ENCODE measurements at regions not wholly inside any gene's neighbourhood (a gene's known extent, or its start where the extent isn't known, plus 50 kb on each side); places are given as distances from the start of the nearest gene placed in this dataset.

DNA sequence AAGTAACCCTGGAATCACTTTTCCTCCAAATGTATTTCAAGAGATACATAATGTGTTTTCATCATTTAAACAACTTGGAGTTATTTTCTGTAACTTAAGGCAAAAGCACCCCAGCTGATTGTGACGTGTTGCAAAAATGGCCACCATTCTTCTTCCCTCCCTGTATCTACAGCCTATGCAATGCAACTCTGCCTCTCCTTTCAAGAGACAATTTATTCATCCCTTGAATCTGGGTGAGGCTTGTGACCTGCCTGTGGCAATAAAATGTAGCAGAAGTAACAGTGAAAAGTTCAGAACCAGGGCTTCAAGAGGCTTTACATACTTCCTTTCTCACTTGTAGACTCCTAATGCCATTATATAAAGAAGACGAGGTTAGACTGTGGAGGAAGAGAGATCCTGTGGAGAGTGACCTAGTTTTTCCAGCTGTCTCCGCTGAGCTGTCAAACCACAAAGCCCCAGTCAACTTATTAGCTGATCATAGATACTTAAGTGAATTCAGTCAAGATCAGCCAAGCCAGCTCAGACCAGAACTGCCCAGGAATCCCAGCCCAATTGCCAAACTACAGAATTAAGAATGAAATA lies 81.0 kb upstream of the KLF3 start:
- peak overlapping the region; percentile 40 for H3K27ac ChIP-seq (ENCODE audit: low read depth, low read length)
- no peaks in the 10 kb centered on the region for H3K27me3 ChIP-seq (ENCODE audit: control insufficient read depth, insufficient read depth, low read length)
- no peak overlapping the region for H3K9ac ChIP-seq (ENCODE audit: low read length)
- H3K4me3 ChIP-seq (ENCODE audit: low read length): no peak overlapping the region
- H3K36me3 ChIP-seq (ENCODE audit: control insufficient read depth, insufficient read depth, low read length): no peaks in the 10 kb centered on the region
- H3K4me1 ChIP-seq (ENCODE audit: control insufficient read depth, insufficient read depth, low read length): peaks cover 9% of the 10 kb centered on the region

DNA sequence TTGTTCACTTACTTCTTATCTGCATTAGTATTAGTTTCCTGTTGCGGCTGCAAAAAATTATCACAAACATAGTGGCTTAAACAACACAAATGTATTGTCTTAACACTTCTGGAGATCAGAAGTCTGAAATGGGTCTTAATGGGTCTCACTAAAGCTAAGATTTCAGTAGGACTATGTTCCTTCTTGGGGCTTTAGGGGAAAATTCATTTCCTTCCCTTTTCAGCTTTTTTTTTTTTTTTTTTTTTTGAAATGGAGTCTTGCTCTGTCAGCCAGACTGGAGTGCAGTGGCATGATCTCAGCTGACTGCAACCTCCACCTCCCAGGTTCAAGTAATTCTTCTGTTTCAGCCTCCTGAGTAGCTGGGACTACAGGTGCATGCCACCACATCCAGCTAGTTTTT lies 78.1 kb upstream of the KLF3 start:
- no peak overlapping the region for H3K9ac ChIP-seq (ENCODE audit: low read length)
- H3K4me1 ChIP-seq (ENCODE audit: control insufficient read depth, insufficient read depth, low read length): peaks cover 9% of the 10 kb centered on the region
- H3K27ac ChIP-seq (ENCODE audit: low read depth, low read length): no peak overlapping the region
- H3K27me3 ChIP-seq (ENCODE audit: control insufficient read depth, insufficient read depth, low read length): no peaks in the 10 kb centered on the region
- no peaks in the 10 kb centered on the region for H3K36me3 ChIP-seq (ENCODE audit: control insufficient read depth, insufficient read depth, low read length)
- no peak overlapping the region for H3K4me3 ChIP-seq (ENCODE audit: low read length)

DNA sequence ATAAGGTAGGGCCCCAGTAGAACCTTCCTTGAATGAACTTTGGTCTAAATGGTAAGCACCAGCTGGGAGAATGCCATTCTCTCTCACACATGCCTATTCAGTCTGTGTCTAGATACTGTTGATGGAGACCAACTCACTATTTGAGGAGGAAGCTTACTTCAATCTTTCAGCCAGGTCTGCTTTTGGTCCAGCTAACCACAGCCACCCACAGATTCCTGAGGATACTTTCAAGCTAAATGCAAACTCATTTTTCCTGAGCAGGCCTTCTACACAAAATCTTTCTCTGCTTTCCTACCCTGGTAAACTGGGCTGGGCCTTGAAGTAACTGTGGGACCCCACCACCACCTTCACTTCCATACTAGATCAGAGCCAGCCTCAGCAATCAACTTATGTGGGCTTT lies 76.9 kb upstream of the KLF3 start:
- Histone ChIP-seq H3K9ac (ENCODE audit: low read length) (no peak overlapping the region), H3K4me3 (ENCODE audit: low read length) (no peak overlapping the region), H3K27me3 (ENCODE audit: control insufficient read depth, insufficient read depth, low read length) (no peaks in the 10 kb centered on the region), H3K27ac (ENCODE audit: low read depth, low read length) (no peak overlapping the region), H3K36me3 (ENCODE audit: control insufficient read depth, insufficient read depth, low read length) (no peaks in the 10 kb centered on the region), H3K4me1 (ENCODE audit: control insufficient read depth, insufficient read depth, low read length) (peaks cover 6% of the 10 kb centered on the region)

DNA sequence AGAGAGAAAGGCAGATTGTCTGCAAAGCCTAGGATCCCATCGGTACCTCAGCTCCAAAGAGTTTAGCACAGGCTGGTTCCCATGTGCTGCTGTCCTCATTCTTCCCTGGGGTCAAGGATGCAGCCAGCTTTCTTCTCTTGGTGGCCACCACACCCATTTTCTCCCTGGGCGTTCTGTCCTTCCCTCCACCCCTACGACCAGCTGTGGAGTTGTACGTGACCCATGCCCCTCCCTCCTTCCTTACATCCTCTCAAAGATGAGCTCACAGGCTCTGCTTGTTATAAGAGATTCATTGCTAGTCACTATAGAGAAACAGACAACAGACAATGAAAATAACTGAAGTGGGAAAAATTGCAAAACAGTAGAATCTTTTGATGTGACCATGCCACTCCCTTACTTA lies 74.0 kb upstream of the KLF3 start:
- Histone ChIP-seq H3K36me3 (ENCODE audit: control insufficient read depth, insufficient read depth, low read length) (no peaks in the 10 kb centered on the region), H3K27me3 (ENCODE audit: control insufficient read depth, insufficient read depth, low read length) (no peaks in the 10 kb centered on the region), H3K4me1 (ENCODE audit: control insufficient read depth, insufficient read depth, low read length) (peaks cover 12% of the 10 kb centered on the region), H3K9ac (ENCODE audit: low read length) (no peak overlapping the region), H3K4me3 (ENCODE audit: low read length) (no peak overlapping the region), H3K27ac (ENCODE audit: low read depth, low read length) (no peak overlapping the region)

DNA sequence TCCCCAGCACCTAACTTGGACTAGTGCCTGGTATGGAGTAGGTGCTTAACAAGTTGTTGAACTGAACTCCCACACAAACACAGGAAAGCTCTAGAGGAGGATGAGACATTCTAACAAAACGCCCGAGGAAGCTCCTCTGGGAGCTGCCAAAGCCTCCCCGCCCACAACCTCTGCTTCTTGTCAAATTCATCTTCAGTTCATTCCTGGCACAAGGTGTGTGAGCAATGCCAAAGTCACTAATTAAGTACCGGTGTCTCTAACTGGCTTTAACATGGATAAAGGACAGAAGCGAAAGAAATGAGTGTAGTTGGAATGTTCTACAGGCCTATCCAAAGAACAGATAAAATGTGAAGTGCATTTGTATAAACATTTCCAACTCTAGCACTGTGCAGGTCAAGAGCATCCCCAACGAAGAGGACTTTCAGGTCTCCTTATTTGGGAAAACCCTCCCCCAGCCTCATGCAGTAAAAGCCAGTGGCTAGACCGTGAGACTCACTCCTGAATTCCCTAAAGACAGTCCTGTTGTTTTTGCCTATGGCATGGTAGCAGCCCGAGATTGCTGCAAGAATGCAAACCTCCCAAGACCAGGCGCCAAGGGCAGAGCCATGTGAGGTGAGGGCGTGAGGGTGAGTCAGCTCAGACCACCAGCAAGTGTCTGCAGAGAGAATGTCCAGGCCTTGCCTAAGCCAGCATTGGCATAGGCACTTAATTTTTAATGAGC lies 72.2 kb upstream of the KLF3 start:
- H3K27ac ChIP-seq (ENCODE audit: low read depth, low read length): peak overlapping the region; percentile 38

DNA sequence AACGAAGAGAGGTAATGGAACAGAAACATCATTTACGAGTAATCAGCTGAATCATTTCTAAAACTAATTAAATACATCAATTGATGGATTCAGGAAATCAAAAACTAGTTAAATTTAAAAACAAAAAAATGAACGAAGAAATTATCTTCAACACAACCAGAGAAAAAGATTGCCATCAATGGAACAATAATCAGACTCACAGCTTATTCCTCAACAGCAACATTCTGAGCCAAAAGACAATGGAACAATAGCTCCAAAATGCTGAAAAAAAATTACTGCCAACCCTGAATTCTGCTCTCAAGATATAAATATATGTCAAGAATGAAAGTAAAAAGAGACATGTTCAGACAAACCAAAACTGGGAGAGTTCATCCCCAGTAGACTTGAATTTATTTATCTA lies 65.5 kb upstream of the KLF3 start:
- H3K27me3 ChIP-seq (ENCODE audit: control insufficient read depth, insufficient read depth, low read length): no peaks in the 10 kb centered on the region
- no peaks in the 10 kb centered on the region for H3K36me3 ChIP-seq (ENCODE audit: control insufficient read depth, insufficient read depth, low read length)
- no peak overlapping the region for H3K4me3 ChIP-seq (ENCODE audit: low read length)
- H3K27ac ChIP-seq (ENCODE audit: low read depth, low read length): no peak overlapping the region
- H3K9ac ChIP-seq (ENCODE audit: low read length): no peak overlapping the region
- H3K4me1 ChIP-seq (ENCODE audit: control insufficient read depth, insufficient read depth, low read length): no peaks in the 10 kb centered on the region

More for the DNA sequence above, 72.2 kb upstream of the KLF3 start:
- Histone ChIP-seq H3K9ac (ENCODE audit: low read length) (no peak overlapping the region), H3K4me1 (ENCODE audit: control insufficient read depth, insufficient read depth, low read length) (peaks cover 12% of the 10 kb centered on the region), H3K36me3 (ENCODE audit: control insufficient read depth, insufficient read depth, low read length) (no peaks in the 10 kb centered on the region), H3K4me3 (ENCODE audit: low read length) (no peak overlapping the region), H3K27me3 (ENCODE audit: control insufficient read depth, insufficient read depth, low read length) (no peaks in the 10 kb centered on the region)

DNA sequence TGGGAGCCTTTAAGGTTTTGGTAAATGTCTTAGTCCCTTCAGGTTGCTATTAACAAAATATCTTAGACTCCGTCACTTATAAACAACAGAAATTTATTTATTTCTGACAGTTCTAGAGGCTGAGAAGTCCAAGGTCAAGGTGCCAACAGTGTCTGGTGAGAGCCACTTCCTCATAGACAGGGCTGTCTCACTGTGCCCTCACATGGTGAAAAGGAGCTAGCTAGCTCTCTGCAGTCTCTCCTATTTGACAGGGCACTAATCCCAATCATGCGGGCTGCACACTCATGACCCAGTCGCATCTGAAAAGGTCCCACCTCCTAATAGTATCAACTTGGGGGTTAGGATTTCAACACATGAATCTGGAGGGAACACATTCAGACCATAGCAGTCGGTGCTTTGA lies 63.4 kb upstream of the KLF3 start:
- Histone ChIP-seq H3K36me3 (ENCODE audit: control insufficient read depth, insufficient read depth, low read length) (no peaks in the 10 kb centered on the region), H3K27me3 (ENCODE audit: control insufficient read depth, insufficient read depth, low read length) (no peaks in the 10 kb centered on the region), H3K27ac (ENCODE audit: low read depth, low read length) (no peak overlapping the region), H3K9ac (ENCODE audit: low read length) (no peak overlapping the region), H3K4me1 (ENCODE audit: control insufficient read depth, insufficient read depth, low read length) (no peaks in the 10 kb centered on the region), H3K4me3 (ENCODE audit: low read length) (no peak overlapping the region)

DNA sequence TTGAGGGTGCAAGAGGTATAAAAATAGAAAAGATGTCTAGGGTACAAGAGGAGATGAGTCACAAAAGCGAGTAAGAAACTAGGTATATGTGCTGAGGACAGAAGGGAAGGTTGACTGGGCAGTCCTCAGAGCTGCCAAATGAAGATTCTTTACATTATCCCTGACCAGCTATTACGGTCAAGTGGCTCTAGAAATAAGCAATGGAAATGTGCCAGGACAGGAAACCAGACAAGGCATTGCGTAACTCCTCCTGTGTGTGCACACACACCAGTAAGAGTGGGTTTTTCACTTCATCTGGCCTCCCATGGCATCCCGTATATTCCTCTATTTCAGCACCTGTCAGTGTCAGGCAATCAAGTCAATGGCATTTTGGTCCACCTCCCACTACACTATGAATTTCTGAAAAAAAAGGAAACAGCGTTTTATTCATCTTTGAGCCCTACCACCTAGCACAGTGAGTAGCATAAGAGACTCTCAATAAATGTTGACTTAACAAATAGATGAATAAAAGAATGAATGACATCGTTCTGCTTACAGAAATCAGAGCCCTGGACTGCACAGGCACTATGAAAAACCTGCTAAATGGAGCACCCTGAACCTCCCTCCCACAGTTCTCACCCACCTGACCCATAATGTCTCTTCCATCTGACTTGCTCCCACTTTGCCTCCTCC lies 62.6 kb upstream of the KLF3 start:
- Histone ChIP-seq H3K4me1 (ENCODE audit: control insufficient read depth, insufficient read depth, low read length) (no peaks in the 10 kb centered on the region), H3K36me3 (ENCODE audit: control insufficient read depth, insufficient read depth, low read length) (no peaks in the 10 kb centered on the region), H3K4me3 (ENCODE audit: low read length) (no peak overlapping the region), H3K27me3 (ENCODE audit: control insufficient read depth, insufficient read depth, low read length) (no peaks in the 10 kb centered on the region), H3K27ac (ENCODE audit: low read depth, low read length) (no peak overlapping the region), H3K9ac (ENCODE audit: low read length) (no peak overlapping the region)

DNA sequence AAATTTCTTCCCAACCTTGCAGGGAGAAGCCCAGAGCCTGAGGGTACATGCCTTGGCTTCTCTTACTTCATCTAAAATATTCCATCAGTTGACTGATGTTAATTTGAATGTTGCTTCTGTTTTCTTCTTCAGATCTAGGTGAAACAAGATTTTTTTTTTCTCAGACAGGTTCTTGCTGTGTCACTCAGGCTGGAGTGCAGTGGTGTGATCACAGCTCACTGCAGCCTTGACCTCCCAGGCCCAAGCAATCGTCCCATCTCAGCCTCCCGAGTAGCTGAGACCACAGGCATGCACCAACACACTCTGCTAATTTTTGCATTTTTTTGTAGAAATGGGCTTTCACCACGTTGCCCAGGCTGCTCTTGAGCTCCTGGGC lies 62.1 kb upstream of the KLF3 start:
- Histone ChIP-seq H3K9ac (ENCODE audit: low read length) (no peak overlapping the region), H3K27ac (ENCODE audit: low read depth, low read length) (no peak overlapping the region), H3K4me1 (ENCODE audit: control insufficient read depth, insufficient read depth, low read length) (no peaks in the 10 kb centered on the region), H3K27me3 (ENCODE audit: control insufficient read depth, insufficient read depth, low read length) (no peaks in the 10 kb centered on the region), H3K36me3 (ENCODE audit: control insufficient read depth, insufficient read depth, low read length) (no peaks in the 10 kb centered on the region), H3K4me3 (ENCODE audit: low read length) (no peak overlapping the region)

DNA sequence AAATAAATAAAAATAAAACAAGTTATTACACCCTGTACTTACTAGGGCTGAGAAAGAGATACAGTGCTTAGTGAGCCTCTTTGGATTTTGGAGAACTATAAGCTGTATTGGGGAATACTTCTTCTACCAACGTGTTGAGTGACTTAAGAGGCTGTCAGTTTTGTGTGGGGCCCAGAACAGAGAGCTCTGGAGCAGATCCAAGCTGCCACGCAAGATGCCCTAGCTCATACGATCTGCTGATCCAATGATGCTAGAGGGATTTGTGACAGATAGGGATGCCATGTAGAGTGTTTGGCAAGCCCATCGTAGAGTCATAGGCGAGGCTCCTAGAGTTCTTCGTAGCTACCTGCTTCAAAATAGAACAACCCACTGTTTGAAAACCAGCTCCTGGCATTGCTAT lies 60.3 kb upstream of the KLF3 start:
- H3K9ac ChIP-seq (ENCODE audit: low read length): no peak overlapping the region
- H3K27me3 ChIP-seq (ENCODE audit: control insufficient read depth, insufficient read depth, low read length): no peaks in the 10 kb centered on the region
- H3K36me3 ChIP-seq (ENCODE audit: control insufficient read depth, insufficient read depth, low read length): no peaks in the 10 kb centered on the region
- no peak overlapping the region for H3K4me3 ChIP-seq (ENCODE audit: low read length)
- H3K4me1 ChIP-seq (ENCODE audit: control insufficient read depth, insufficient read depth, low read length): no peaks in the 10 kb centered on the region
- H3K27ac ChIP-seq (ENCODE audit: low read depth, low read length): no peak overlapping the region

DNA sequence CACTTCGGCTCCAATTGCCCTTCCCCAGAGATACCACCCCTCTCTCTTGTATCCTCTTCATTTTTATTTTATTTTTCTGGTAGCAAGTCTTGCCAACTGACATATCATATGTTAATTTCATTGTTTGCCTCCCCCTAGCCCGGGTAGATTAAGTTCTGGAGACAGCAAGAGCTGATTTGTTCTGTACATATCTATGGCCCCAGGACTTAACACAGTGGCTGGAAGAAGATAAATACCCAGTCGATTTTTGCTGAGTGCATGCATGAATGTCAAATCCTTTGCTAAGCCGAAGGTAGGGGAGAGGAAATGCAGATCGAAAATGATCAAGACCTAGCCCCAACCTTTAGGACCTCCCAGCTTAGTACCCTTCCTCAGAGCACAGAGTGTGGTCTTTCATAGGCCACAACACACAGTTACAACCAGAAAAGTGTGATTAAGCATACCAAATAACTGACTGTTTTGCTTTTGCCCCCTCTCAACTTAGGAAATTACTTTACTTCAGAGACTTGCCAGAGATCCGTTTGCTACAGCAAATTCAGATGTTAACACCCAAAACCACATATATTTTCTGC lies 58.7 kb upstream of the KLF3 start:
- Histone ChIP-seq H3K27me3 (ENCODE audit: control insufficient read depth, insufficient read depth, low read length) (no peaks in the 10 kb centered on the region), H3K4me1 (ENCODE audit: control insufficient read depth, insufficient read depth, low read length) (no peaks in the 10 kb centered on the region), H3K36me3 (ENCODE audit: control insufficient read depth, insufficient read depth, low read length) (no peaks in the 10 kb centered on the region), H3K27ac (ENCODE audit: low read depth, low read length) (no peak overlapping the region), H3K4me3 (ENCODE audit: low read length) (no peak overlapping the region), H3K9ac (ENCODE audit: low read length) (no peak overlapping the region)

DNA sequence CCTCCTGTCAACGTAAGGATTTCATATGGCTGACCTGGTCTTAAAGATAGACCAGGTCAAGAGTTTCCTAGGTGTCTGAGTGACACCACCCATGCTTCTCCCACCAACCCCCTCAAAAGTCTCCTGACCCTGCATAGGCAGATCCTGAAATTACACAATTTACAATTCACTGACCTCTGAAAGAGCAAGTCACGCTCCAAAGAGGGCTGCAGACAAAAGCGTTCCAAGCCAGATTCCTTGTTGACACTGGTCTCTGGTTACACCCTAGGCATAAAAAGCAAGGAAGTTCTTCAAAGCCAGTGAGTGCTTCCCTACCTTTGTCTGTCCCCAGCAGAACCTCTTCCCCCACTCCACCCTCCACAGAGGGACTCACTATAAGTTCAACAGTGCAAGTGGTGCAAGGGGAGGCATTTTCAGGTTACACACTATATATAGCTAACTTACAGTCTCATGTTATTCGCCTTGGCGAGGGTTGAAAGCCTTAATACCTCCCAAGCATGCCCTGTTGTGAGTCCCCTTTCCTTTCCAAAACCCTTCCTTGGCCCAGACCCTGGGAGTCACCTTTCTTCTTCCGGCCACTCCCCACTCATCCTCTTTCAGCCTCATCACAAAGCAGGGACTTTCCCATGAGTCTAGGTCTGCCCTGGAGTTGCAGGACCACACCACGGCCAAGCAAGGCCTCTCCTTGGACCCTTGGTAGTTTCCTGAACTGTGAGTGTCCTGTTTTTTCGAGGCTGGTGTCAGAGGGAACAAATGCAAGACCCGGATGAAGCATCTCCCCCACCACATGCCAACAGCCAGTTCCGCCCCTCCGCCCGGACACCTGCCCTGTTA lies 58.0 kb upstream of the KLF3 start:
- Histone ChIP-seq H3K4me3 (ENCODE audit: low read length) (no peak overlapping the region), H3K27me3 (ENCODE audit: control insufficient read depth, insufficient read depth, low read length) (no peaks in the 10 kb centered on the region), H3K36me3 (ENCODE audit: control insufficient read depth, insufficient read depth, low read length) (no peaks in the 10 kb centered on the region), H3K9ac (ENCODE audit: low read length) (no peak overlapping the region), H3K4me1 (ENCODE audit: control insufficient read depth, insufficient read depth, low read length) (no peaks in the 10 kb centered on the region), H3K27ac (ENCODE audit: low read depth, low read length) (no peak overlapping the region)
